HG02588 (cell line): ENCODE measurements at regions not wholly inside any gene's neighbourhood (a gene's known extent, or its start where the extent isn't known, plus 50 kb on each side); places are given as distances from the start of the nearest gene placed in this dataset.
"Not testable (repeated sequence)": the region's sequence is repeated elsewhere in the genome, so short reads cannot be mapped to it uniquely, and the experiment has no call there.

ENCODE experiments used
- ATAC-seq: cut with Tn5 transposase; IDR thresholded peaks from one replicate; pipeline ENCODE4 v1.9.1; 2021; ENCODE audit warnings: mild to moderate bottlenecking, moderate library complexity; ENCODE audit not compliant: unreplicated experiment

- ATAC-seq: no peak
Measured at GRCh38 chr1:57544345-57544744, 120.5 kb upstream of the DAB1 start.

- ATAC-seq: no peak
Measured at GRCh38 chr1:57536749-57537423, 113.0 kb upstream of the DAB1 start.

GRCh38 chr1:57532299-57532698, 108.4 kb upstream of the DAB1 start:
- ATAC-seq: no peak

GRCh38 chr1:57530911-57531260, 107.0 kb upstream of the DAB1 start:
- ATAC-seq: not testable (repeated sequence)

- ATAC-seq: no peak
Measured at GRCh38 chr1:57530206-57530910, 106.5 kb upstream of the DAB1 start.

GRCh38 chr1:57522575-57522974, 98.7 kb upstream of the DAB1 start:
- ATAC-seq: no peak

GRCh38 chr1:57520743-57521515, 97.1 kb upstream of the DAB1 start:
- ATAC-seq: no peak

- ATAC-seq: no peak
Measured at GRCh38 chr1:57518496-57518895, 94.6 kb upstream of the DAB1 start.

GRCh38 chr1:57517587-57518374, 93.9 kb upstream of the DAB1 start:
- ATAC-seq: no peak

GRCh38 chr1:57512386-57512785, 88.5 kb upstream of the DAB1 start:
- ATAC-seq: no peak

- no peak for ATAC-seq
Measured at GRCh38 chr1:57506941-57507340, 83.1 kb upstream of the DAB1 start.

GRCh38 chr1:57503337-57503736, 79.5 kb upstream of the DAB1 start:
- ATAC-seq: no peak

GRCh38 chr1:57500136-57500830, 76.4 kb upstream of the DAB1 start:
- no peak for ATAC-seq

- no peak for ATAC-seq
Measured at GRCh38 chr1:57494530-57495079, 70.7 kb upstream of the DAB1 start.

- ATAC-seq: no peak
Measured at GRCh38 chr1:57492586-57493226, 68.8 kb upstream of the DAB1 start.

GRCh38 chr1:57489358-57490036, 65.6 kb upstream of the DAB1 start:
- no peak for ATAC-seq

GRCh38 chr1:57485643-57486042, 61.8 kb upstream of the DAB1 start:
- ATAC-seq: no peak

GRCh38 chr1:57483954-57484353, 60.1 kb upstream of the DAB1 start:
- ATAC-seq: no peak

- ATAC-seq: no peak
Measured at GRCh38 chr1:57479471-57479870, 55.6 kb upstream of the DAB1 start.
